ENCODE measurements at regions not wholly inside any gene's neighbourhood (a gene's known extent, or its start where the extent isn't known, plus 50 kb on each side); places are given as distances from the start of the nearest gene placed in this dataset.

DNA sequence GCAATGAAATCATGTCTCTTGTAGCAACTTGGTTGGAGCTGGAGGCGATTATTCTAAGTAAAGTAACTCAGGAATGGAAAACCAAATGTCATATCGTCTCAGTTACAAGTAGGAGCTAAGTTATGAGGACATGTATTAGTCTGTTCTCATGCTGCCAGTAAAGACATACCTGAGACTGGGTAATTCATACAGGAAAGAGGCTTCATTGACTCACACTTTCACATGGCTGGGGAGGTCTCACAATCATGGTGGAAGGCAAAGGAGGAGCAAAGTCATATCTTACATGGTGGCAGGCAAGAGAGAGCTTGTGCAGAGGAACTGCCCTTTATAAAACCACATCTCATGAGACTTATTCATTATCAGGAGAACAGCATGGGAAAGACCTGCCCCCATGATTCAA is 370.1 kb upstream of the PRKCQ start:
- no peak for TF ChIP-seq CTCF (conservative IDR thresholded peaks at IDR 0.05; ENCODE audit: low read depth in 2 of 2)
- TF ChIP-seq EZH2 (IDR thresholded peaks at IDR 0.05; ENCODE audit: low read depth, unreplicated experiment), result no peak
- TF ChIP-seq ZNF114 (CRISPR knock-in tag; IDR thresholded peaks at IDR 0.05), result no peak
- TF ChIP-seq EZH2phosphoT487 (IDR thresholded peaks at IDR 0.05; ENCODE audit: unreplicated experiment), result no peak
- no peak for TF ChIP-seq POLR2AphosphoS5 (IDR thresholded peaks at IDR 0.05; ENCODE audit: low read depth)
- TF ChIP-seq CREB1 (CRISPR knock-in tag; IDR thresholded peaks at IDR 0.05; ENCODE audit: low read depth), result no peak
- TF ChIP-seq, protein P1, sequence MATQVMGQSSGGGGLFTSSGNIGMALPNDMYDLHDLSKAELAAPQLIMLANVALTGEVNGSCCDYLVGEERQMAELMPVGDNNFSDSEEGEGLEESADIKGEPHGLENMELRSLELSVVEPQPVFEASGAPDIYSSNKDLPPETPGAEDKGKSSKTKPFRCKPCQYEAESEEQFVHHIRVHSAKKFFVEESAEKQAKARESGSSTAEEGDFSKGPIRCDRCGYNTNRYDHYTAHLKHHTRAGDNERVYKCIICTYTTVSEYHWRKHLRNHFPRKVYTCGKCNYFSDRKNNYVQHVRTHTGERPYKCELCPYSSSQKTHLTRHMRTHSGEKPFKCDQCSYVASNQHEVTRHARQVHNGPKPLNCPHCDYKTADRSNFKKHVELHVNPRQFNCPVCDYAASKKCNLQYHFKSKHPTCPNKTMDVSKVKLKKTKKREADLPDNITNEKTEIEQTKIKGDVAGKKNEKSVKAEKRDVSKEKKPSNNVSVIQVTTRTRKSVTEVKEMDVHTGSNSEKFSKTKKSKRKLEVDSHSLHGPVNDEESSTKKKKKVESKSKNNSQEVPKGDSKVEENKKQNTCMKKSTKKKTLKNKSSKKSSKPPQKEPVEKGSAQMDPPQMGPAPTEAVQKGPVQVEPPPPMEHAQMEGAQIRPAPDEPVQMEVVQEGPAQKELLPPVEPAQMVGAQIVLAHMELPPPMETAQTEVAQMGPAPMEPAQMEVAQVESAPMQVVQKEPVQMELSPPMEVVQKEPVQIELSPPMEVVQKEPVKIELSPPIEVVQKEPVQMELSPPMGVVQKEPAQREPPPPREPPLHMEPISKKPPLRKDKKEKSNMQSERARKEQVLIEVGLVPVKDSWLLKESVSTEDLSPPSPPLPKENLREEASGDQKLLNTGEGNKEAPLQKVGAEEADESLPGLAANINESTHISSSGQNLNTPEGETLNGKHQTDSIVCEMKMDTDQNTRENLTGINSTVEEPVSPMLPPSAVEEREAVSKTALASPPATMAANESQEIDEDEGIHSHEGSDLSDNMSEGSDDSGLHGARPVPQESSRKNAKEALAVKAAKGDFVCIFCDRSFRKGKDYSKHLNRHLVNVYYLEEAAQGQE (IDR thresholded peaks at IDR 0.05; ENCODE audit: unreplicated experiment), result no peak
- no peak for TF ChIP-seq JUNB (IDR thresholded peaks at IDR 0.05; ENCODE audit: unreplicated experiment)
